ENCODE measurements at regions not wholly inside any gene's neighbourhood (a gene's known extent, or its start where the extent isn't known, plus 50 kb on each side); places are given as distances from the start of the nearest gene placed in this dataset.

DNA sequence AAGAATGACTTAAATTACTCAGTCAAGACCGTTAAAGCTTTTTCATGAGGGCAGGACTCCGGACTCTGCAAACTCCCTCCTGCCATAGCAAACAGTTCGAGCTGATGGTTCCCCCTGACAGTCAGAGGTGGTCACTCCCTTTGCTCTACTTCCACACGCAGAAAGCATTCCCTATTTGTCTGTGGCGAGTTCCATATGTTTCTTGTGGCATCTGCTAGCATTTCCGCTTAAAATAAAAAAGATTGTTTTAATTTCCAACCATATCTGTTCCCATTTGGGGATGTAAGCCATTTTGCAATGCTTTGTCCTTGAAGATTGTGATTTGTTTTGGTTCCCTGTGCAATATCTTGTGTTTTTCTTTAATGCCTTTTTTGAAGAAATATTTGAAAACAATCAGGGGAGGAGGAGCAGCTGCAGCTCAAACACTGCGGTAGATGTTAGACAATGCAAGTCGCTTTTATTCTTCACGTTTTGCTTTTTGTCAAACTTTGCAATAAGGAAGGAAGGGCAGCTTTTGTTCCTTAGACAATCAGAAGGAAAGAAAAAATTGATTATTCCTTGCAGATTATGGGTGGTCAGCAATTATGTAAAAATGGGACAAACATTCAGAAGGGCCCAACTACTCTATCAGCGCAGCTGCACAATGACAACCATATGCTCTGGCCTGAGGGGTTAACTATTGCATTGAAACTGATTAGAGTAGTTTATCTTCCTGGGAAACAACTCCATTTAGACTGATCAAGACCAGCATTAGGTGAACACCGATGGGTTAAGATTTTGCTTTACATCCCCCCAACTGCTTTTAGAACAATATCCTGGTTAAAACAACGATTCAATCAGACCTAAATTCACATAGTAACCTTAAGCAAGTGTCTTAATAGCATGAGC, 425.8 kb upstream of the NRP1 start:
- no peaks in the 10 kb centered on the region for H3F3A ChIP-seq (ENCODE audit: low read depth)
- no peak overlapping the region for H3K4me3 ChIP-seq (ENCODE audit: low read length, poor library complexity, severe bottlenecking)
- H3K79me2 ChIP-seq (ENCODE audit: insufficient read depth, low read length): no peaks in the 10 kb centered on the region
- no peaks in the 10 kb centered on the region for H4K20me1 ChIP-seq (ENCODE audit: insufficient read depth, low read length, poor library complexity, severe bottlenecking)
- H3K9me3 ChIP-seq (ENCODE audit: insufficient read depth, low read depth, low read length): no peaks in the 10 kb centered on the region
- H3K4me2 ChIP-seq (ENCODE audit: low read depth, low read length, poor library complexity, severe bottlenecking): no peak overlapping the region
- no peaks in the 10 kb centered on the region for H3K36me3 ChIP-seq (ENCODE audit: insufficient read depth, low read length)
- H3K9me2 ChIP-seq (replicated peaks; ENCODE audit: low read depth, low read length): no peaks in the 10 kb centered on the region
- no peak overlapping the region for H2AFZ ChIP-seq (ENCODE audit: low read length)
- H3K27me3 ChIP-seq (ENCODE audit: insufficient read depth, low read length, poor library complexity, severe bottlenecking): no peaks in the 10 kb centered on the region
- H3K9ac ChIP-seq (ENCODE audit: low read depth, low read length, poor library complexity, severe bottlenecking): no peak overlapping the region
- no peak for TF ChIP-seq EZH2phosphoT487 (IDR thresholded peaks at IDR 0.05; ENCODE audit: borderline replicate concordance)
- TF ChIP-seq, protein P1, sequence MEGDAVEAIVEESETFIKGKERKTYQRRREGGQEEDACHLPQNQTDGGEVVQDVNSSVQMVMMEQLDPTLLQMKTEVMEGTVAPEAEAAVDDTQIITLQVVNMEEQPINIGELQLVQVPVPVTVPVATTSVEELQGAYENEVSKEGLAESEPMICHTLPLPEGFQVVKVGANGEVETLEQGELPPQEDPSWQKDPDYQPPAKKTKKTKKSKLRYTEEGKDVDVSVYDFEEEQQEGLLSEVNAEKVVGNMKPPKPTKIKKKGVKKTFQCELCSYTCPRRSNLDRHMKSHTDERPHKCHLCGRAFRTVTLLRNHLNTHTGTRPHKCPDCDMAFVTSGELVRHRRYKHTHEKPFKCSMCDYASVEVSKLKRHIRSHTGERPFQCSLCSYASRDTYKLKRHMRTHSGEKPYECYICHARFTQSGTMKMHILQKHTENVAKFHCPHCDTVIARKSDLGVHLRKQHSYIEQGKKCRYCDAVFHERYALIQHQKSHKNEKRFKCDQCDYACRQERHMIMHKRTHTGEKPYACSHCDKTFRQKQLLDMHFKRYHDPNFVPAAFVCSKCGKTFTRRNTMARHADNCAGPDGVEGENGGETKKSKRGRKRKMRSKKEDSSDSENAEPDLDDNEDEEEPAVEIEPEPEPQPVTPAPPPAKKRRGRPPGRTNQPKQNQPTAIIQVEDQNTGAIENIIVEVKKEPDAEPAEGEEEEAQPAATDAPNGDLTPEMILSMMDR (conservative IDR thresholded peaks at IDR 0.05; ENCODE audit: low read length): no peak
- no peaks in the 10 kb centered on the region for H3K4me1 ChIP-seq (ENCODE audit: insufficient read depth, low read length, poor library complexity, severe bottlenecking)

DNA sequence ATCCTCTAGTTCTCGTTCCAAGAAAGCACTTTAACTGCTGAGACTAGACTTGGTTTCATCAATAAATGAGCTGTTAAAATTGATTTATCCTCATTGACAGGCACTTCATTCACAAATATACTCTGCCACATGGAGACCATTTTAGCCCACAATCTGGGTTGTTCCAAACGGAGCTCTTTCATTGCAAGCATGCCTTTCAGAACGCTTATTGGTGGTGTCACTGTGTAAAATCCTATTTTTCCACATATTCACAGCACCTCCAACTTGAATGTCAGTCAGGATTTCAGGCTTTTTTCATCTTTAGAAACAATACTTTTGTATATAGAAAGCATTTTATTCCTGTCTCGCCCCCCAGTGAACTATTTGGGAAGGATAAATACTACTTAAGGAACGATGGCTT, 424.7 kb upstream of the NRP1 start:
- no peaks in the 10 kb centered on the region for H4K20me1 ChIP-seq (ENCODE audit: insufficient read depth, low read length, poor library complexity, severe bottlenecking)

DNA sequence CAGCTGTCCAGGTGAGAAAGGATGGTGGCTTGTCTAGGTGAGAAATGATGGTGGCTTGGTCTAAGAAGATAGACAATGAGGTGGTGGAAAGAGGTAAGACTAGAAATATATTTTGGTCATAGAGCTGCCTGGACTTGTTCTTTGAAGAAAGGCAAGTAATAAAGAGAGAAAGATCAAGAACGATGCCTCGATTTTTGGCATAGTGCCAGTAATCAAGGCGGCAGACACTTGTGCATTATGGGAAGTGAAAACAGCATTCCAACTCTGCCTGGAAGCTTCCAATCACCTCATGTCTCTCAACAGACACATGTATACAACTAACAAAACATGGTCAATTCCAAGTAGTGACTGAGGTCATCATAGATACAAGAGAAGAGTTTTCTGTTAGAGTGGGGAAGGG, 423.8 kb upstream of the NRP1 start:
- no peaks in the 10 kb centered on the region for H3K27me3 ChIP-seq (ENCODE audit: insufficient read depth, low read length, poor library complexity, severe bottlenecking)
- H3K79me2 ChIP-seq (ENCODE audit: insufficient read depth, low read length): no peaks in the 10 kb centered on the region
- no peaks in the 10 kb centered on the region for H3K9me3 ChIP-seq (ENCODE audit: insufficient read depth, low read depth, low read length)
- no peak overlapping the region for H2AFZ ChIP-seq (ENCODE audit: low read length)
- H3K9ac ChIP-seq (ENCODE audit: low read depth, low read length, poor library complexity, severe bottlenecking): no peak overlapping the region
- no peak overlapping the region for H3K4me3 ChIP-seq (ENCODE audit: low read length, poor library complexity, severe bottlenecking)
- no peaks in the 10 kb centered on the region for H3F3A ChIP-seq (ENCODE audit: low read depth)
- H3K9me2 ChIP-seq (replicated peaks; ENCODE audit: low read depth, low read length): no peaks in the 10 kb centered on the region
- H4K20me1 ChIP-seq (ENCODE audit: insufficient read depth, low read length, poor library complexity, severe bottlenecking): no peaks in the 10 kb centered on the region
- no peaks in the 10 kb centered on the region for H3K36me3 ChIP-seq (ENCODE audit: insufficient read depth, low read length)
- no peaks in the 10 kb centered on the region for H3K4me1 ChIP-seq (ENCODE audit: insufficient read depth, low read length, poor library complexity, severe bottlenecking)
- no peak overlapping the region for H3K4me2 ChIP-seq (ENCODE audit: low read depth, low read length, poor library complexity, severe bottlenecking)
- TF ChIP-seq EZH2phosphoT487 (IDR thresholded peaks at IDR 0.05; ENCODE audit: borderline replicate concordance): no peak
- TF ChIP-seq, protein P1 (conservative IDR thresholded peaks at IDR 0.05; ENCODE audit: low read length): no peak

More for the DNA sequence above, 424.7 kb upstream of the NRP1 start:
- Histone ChIP-seq H3K79me2 (ENCODE audit: insufficient read depth, low read length) (no peaks in the 10 kb centered on the region), H3K27me3 (ENCODE audit: insufficient read depth, low read length, poor library complexity, severe bottlenecking) (no peaks in the 10 kb centered on the region), H3K36me3 (ENCODE audit: insufficient read depth, low read length) (no peaks in the 10 kb centered on the region), H3K4me1 (ENCODE audit: insufficient read depth, low read length, poor library complexity, severe bottlenecking) (no peaks in the 10 kb centered on the region), H3K9me2 (replicated peaks; ENCODE audit: low read depth, low read length) (no peaks in the 10 kb centered on the region), H3K9me3 (ENCODE audit: insufficient read depth, low read depth, low read length) (no peaks in the 10 kb centered on the region), H3F3A (ENCODE audit: low read depth) (no peaks in the 10 kb centered on the region), H3K4me2 (ENCODE audit: low read depth, low read length, poor library complexity, severe bottlenecking) (no peak overlapping the region), H2AFZ (ENCODE audit: low read length) (no peak overlapping the region), H3K4me3 (ENCODE audit: low read length, poor library complexity, severe bottlenecking) (no peak overlapping the region), H3K9ac (ENCODE audit: low read depth, low read length, poor library complexity, severe bottlenecking) (no peak overlapping the region)
- TF ChIP-seq, protein P1 (conservative IDR thresholded peaks at IDR 0.05; ENCODE audit: low read length): no peak
- TF ChIP-seq EZH2phosphoT487 (IDR thresholded peaks at IDR 0.05; ENCODE audit: borderline replicate concordance): no peak
